Pancreas (tissue), 10 donors: ENCODE measurements at regions not wholly inside any gene's neighbourhood (a gene's known extent, or its start where the extent isn't known, plus 50 kb on each side); places are given as distances from the start of the nearest gene placed in this dataset.

ENCODE experiments used
- ATAC-seq, 4 donors: fragments of 200-7000 bp; cut with Tn5 transposase; one replicate each; pipeline versions ENCODE4 v1.8.0 to v1.9.1; 2020; ENCODE audit warnings: mild to moderate bottlenecking in 4 of 4, moderate library complexity in 4 of 4
- DNase-seq, 6 donors: peaks; one replicate each; pipeline ENCODE4 v3.0.0-alpha.2; 2020
- FAIRE-seq: peaks from 2 replicates; lab custom pipeline; 2012; peaks lifted over from hg19 to GRCh38; lab: Jason Lieb, UNC
- H3K27ac ChIP-seq, 4 donors: fragments of 200-600 bp; sonication (generic); 1 replicate in 3 of 4; 2 replicates in 1 of 4; pipeline versions ENCODE4 v1.5.0 to v1.8.0; 2020
- H3K27me3 ChIP-seq, 4 donors: fragments of 200-600 bp; one replicate each; pipeline ENCODE4 v1.8.0; 2021
- H3K36me3 ChIP-seq, 3 donors: fragments of 200-600 bp; sonication (generic) in 1 of 3; one replicate each; pipeline versions ENCODE4 v1.5.0 to v1.8.0; 2020 to 2021
- H3K4me1 ChIP-seq, 3 donors: fragments of 200-600 bp; one replicate each; pipeline ENCODE4 v1.8.0; 2021
- H3K4me3 ChIP-seq, 4 donors: fragments of 200-600 bp; sonication (generic) in 2 of 4; one replicate each; pipeline versions ENCODE4 v1.5.0 to v1.8.0; 2020 to 2021
- H3K9me3 ChIP-seq, 4 donors: fragments of 200-600 bp; one replicate each; pipeline ENCODE4 v1.8.0; 2021
- WGBS, 2 donors: extraction: QIAGEN DNeasy Blood & Tissue Kit; methylation state at CpG; one replicate each; pipeline ENCODE4 v1.1.7; 2013; 5-methylcytosine and 5-hydroxymethylcytosine counted together
- intact Hi-C, 3 donors: fragments of 100-400 bp; cut with DNase I; formaldehyde crosslinking; loops; one replicate each; pipeline versions ENCODE4 v1.11.1 to v1.14.2; 2022
- TF ChIP-seq, protein P1 (sequence below), 4 donors: fragments of 200-600 bp; sonication (generic) in 3 of 4; IDR thresholded peaks; one replicate each; pipeline versions ENCODE4 v1.5.0 to v1.8.0; 2021; ENCODE audit warnings: antibody characterized with exemption in 4 of 4
- donor health status: healthy with polysubstance abuse.
- donor health status: DM: no; HTN: no; CAD: no; lungs with moderate emphysema.
- donor health status: DM: no; HTN: no; CAD: no.
- donor health status: control.
- donor health status: control.
- donor health status: Bipolar disorder and iron deficiency.
- donor health status: DM: yes; HTN: yes; CAD: no.
- donor health status: DM: no; HTN: no; CAD: no.
- donor health status: DM: no; HTN: no; CAD: no.
- donor health status: DM: yes; HTN: yes; CAD: no.

DNA sequence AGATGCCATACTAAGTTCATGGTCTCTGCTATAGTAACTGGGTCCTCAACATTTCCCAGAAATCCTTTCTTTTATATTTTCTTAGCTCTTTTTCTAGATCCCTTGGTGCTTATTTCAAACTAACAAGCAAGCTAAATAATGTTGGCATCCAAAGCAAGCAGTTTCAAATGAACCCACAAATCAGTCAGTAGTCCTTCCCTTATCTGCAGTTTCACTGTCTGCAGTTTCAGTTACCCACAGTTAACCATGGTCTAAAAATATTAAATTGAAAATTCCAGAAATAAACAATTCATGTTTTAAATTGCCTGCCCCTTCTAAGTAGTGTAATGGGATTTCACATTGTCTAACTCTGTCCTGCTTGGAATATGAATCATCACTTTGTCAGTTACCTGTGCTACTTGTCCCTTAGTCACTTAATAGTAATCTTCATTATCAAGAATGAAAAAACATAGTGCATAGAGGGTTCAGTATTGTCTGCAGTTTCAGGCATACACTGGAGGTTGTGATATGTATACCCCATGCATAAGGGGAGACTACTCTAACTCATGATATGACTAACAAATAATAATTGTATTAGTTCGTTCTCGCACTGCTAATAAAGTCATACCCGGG, 633.7 kb downstream of the MECOM start:
- no peaks in the 10 kb centered on the region for H3K9me3 ChIP-seq
- FAIRE-seq, result no peak
- intact Hi-C loops, result loop anchor here in 1 of 3 donors (10.0 kb wide), 1 partner anchor 645 kb away; no protein-coding TSS in a partner anchor
- WGBS, 2 donors, result 91% methylated on average over 3 of the region's 3 CpGs
- H3K36me3 ChIP-seq, result no peaks in the 10 kb centered on the region
- H3K4me3 ChIP-seq, result no peak overlapping the region
- no peak for DNase-seq
- no peak for ATAC-seq
- H3K27me3 ChIP-seq, result no peaks in the 10 kb centered on the region
- H3K4me1 ChIP-seq, result no peaks in the 10 kb centered on the region
- H3K27ac ChIP-seq, result no peak overlapping the region
- TF ChIP-seq, protein P1, sequence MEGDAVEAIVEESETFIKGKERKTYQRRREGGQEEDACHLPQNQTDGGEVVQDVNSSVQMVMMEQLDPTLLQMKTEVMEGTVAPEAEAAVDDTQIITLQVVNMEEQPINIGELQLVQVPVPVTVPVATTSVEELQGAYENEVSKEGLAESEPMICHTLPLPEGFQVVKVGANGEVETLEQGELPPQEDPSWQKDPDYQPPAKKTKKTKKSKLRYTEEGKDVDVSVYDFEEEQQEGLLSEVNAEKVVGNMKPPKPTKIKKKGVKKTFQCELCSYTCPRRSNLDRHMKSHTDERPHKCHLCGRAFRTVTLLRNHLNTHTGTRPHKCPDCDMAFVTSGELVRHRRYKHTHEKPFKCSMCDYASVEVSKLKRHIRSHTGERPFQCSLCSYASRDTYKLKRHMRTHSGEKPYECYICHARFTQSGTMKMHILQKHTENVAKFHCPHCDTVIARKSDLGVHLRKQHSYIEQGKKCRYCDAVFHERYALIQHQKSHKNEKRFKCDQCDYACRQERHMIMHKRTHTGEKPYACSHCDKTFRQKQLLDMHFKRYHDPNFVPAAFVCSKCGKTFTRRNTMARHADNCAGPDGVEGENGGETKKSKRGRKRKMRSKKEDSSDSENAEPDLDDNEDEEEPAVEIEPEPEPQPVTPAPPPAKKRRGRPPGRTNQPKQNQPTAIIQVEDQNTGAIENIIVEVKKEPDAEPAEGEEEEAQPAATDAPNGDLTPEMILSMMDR (IDR thresholded peaks at IDR 0.05), result no peak

DNA sequence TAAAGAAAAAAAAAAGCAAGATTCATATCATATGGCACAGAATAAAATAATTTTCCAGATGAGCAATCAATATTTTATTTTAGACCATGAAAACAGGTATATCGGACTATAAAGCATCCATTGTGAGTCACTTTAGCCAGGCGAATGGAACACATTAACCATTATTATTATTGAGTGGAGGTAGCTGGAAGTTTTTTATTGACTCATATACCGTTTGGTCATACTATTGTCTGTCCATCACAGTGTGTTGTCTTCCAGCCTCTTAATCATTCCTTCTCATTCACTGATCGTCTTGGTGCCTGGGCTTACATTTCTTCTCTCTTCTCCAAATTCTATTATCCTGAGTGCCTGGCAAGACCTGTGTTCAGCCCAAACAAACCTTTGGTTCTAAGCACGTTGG, 634.8 kb downstream of the MECOM start:
- no peaks in the 10 kb centered on the region for H3K27me3 ChIP-seq
- 68 to 77% methylated on average over 5 of the region's 5 CpGs for WGBS, 2 donors
- DNase-seq, result no peak
- ATAC-seq, result no peak
- no peaks in the 10 kb centered on the region for H3K9me3 ChIP-seq
- FAIRE-seq, result no peak
- no peak overlapping the region for H3K27ac ChIP-seq
- H3K36me3 ChIP-seq, result no peaks in the 10 kb centered on the region
- H3K4me3 ChIP-seq, result no peak overlapping the region
- TF ChIP-seq, protein P1 (IDR thresholded peaks at IDR 0.05), result no peak
- intact Hi-C loops, result no loop called here
- H3K4me1 ChIP-seq, result no peaks in the 10 kb centered on the region

DNA sequence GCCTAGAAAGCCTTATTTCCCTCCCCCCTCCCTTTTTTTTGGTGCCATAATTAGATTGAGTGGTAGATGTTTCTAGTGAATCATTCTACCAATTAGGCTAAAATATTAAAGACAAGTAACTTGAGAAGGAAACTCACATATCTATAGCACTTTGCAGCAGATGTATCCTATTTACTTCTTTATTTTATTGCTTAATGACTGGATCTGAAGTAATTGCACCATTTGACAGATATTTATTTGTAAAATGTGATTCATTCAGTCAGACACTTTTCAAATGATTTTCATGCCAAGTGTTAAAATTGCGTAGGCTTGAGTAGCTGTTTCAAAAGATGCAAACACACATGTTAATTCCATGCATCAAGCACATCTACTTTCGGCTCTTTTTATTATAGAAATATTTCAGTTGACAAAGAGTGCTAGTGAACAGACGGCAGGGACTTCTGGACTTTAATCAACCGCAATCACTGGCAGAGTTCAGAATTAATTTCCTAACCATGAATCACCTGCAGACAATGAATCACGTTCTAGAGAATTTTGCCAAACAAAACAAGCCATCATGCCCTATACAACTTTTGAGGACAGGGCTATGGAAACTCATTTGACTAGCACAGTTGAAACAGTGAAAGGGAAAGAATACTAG, 636.8 kb downstream of the MECOM start:
- no peaks in the 10 kb centered on the region for H3K36me3 ChIP-seq
- intact Hi-C loops, result no loop called here
- DNase-seq, result no peak
- ATAC-seq, result peak in 2 of 4 donors; percentile 37 to 49
- TF ChIP-seq, protein P1 (IDR thresholded peaks at IDR 0.05), result no peak
- FAIRE-seq, result no peak
- 56 to 59% methylated on average over 5 of the region's 5 CpGs for WGBS, 2 donors
- no peaks in the 10 kb centered on the region for H3K9me3 ChIP-seq
- no peaks in the 10 kb centered on the region for H3K27me3 ChIP-seq
- H3K4me1 ChIP-seq, result no peaks in the 10 kb centered on the region
- H3K4me3 ChIP-seq, result no peak overlapping the region
- H3K27ac ChIP-seq, result no peak overlapping the region

DNA sequence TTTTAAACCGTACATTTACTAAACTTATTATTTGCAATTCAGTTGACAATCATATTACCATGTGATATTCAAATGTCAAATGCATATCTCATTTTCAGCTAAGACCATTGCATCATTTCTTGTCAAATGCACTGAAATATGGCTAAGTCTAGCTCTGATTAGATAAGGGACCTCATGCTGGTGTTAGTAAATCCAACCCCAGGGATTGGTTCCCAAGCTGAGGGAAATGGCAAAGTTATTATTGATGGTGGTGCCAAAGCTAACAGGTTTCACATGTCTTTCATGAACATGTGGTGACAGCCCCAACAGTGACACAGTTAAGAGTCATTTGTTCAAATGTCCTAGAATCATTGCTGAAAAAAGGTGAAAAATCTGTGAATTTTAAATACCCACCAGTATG, 641.1 kb downstream of the MECOM start:
- no peak overlapping the region for H3K27ac ChIP-seq
- no peaks in the 10 kb centered on the region for H3K4me1 ChIP-seq
- no peaks in the 10 kb centered on the region for H3K36me3 ChIP-seq
- FAIRE-seq (no peak), ATAC-seq (peak in 1 of 4 donors; percentile 55), DNase-seq (no peak)
- no peaks in the 10 kb centered on the region for H3K27me3 ChIP-seq
- no peaks in the 10 kb centered on the region for H3K9me3 ChIP-seq
- 70 to 72% methylated on average over 1 of the region's 1 CpG for WGBS, 2 donors
- intact Hi-C loops, result no loop called here
- H3K4me3 ChIP-seq, result no peak overlapping the region
- TF ChIP-seq, protein P1 (IDR thresholded peaks at IDR 0.05), result no peak

DNA sequence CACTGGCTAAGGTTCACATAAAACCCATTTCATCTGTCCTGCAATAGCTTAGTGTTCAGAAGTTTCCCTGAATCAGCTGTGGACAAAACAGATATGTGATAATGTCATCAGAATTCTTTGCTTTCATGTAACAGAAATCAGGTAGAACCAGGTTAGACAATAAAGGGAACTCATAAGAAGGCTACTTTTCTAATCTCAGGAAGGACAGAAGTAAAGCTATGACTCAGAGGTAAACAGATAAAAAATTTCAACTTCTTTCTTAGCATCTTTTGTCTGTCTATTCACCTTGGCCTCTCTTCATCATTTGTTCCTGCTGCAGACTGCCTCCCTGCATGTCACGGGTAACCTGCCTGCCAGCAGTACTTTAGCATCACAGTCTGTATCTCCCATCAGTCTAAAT, 643.1 kb downstream of the MECOM start:
- H3K4me1 ChIP-seq, result no peaks in the 10 kb centered on the region
- TF ChIP-seq, protein P1 (IDR thresholded peaks at IDR 0.05), result no peak
- no peaks in the 10 kb centered on the region for H3K36me3 ChIP-seq
- WGBS, 2 donors, result no CpG with 5 or more reads among the region's 1 CpG
- no peak overlapping the region for H3K27ac ChIP-seq
- intact Hi-C loops, result no loop called here
- FAIRE-seq (no peak), ATAC-seq (no peak), DNase-seq (no peak)
- no peak overlapping the region for H3K4me3 ChIP-seq
- H3K27me3 ChIP-seq, result no peaks in the 10 kb centered on the region
- H3K9me3 ChIP-seq, result no peaks in the 10 kb centered on the region
